Large intestine (tissue), 3 donors: ENCODE measurements at regions not wholly inside any gene's neighbourhood (a gene's known extent, or its start where the extent isn't known, plus 50 kb on each side); places are given as distances from the start of the nearest gene placed in this dataset.

Source experiments
- DNase-seq, 2 donors: peaks; one replicate each; pipeline versions ENCODE4 v3.0.0 to v3.0.0-alpha.2; 2013
- H3K27ac ChIP-seq: one replicate; pipeline ENCODE4 v1.5.1; 2013; ENCODE audit warnings: low read length
- H3K27me3 ChIP-seq: 2 replicates; pipeline ENCODE4 v1.6.1; 2013; ENCODE audit warnings: low read length; ENCODE audit not compliant: control insufficient read depth, insufficient read depth
- H3K36me3 ChIP-seq: 2 replicates; pipeline ENCODE4 v1.6.1; 2013; ENCODE audit warnings: low read length; ENCODE audit not compliant: control insufficient read depth, insufficient read depth
- H3K4me1 ChIP-seq: one replicate; pipeline ENCODE4 v1.6.1; 2013; ENCODE audit warnings: low read length; ENCODE audit not compliant: control insufficient read depth, insufficient read depth
- H3K4me3 ChIP-seq: one replicate; pipeline ENCODE4 v1.5.1; 2013; ENCODE audit warnings: low read length
- H3K9me3 ChIP-seq: one replicate; pipeline ENCODE4 v1.6.1; 2013; ENCODE audit warnings: mild to moderate bottlenecking, low read depth, low read length, moderate library complexity; ENCODE audit not compliant: control insufficient read depth
- WGBS: methylation state at CpG from one replicate; pipeline ENCODE4 v1.1.5; 2013; ENCODE audit warnings: low lambda C conversion rate; ENCODE audit not compliant: insufficient coverage; 5-methylcytosine and 5-hydroxymethylcytosine counted together

DNA sequence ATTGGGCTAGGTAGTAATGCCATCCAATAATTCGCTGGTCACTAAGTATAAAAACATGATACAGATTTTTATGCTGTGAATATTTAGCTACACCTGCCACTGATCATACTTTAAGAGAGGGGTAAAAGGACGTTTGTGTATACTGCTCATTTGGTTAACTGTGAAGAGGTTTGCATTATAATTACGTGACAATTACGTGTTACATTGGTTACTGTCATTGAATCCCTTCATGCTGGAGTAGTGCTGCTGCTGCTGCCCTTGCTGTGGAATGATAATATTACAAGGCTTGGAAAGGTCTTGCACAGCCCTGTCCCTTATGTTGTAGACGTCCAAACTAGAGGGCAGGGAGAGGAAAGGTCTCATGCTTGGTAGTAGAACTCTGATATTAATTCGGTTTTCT, 312.2 kb upstream of the ATP2B1 start:
- Histone ChIP-seq H3K9me3 (no peaks in the 10 kb centered on the region), H3K36me3 (no peaks in the 10 kb centered on the region), H3K4me3 (no peak overlapping the region), H3K4me1 (peaks cover 5% of the 10 kb centered on the region), H3K27me3 (no peaks in the 10 kb centered on the region), H3K27ac (peak overlapping the region; percentile 45)
- 60% methylated on average over 1 of the region's 6 CpGs for WGBS
- DNase-seq = no peak

DNA sequence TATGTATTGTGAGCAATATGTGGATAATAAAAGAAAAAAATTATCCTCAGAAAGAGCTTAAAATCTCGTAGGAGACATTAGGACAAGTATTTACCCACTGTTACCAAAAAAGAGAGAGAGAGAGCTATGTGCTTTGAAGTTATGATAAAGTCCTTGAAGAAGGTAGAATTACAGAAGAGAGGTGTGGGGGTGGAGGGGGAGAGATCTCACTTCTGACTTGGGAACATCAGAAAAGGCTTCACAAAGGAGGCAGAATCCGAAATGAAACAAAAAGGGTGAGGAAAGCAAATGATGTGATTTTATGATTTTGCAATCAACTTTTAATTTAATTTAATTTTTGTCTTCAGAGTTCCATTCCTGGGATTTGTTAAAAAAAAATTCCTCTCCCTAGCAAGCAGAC, 311.8 kb upstream of the ATP2B1 start:
- H3K4me1 ChIP-seq = peaks cover 5% of the 10 kb centered on the region
- DNase-seq = no peak
- H3K36me3 ChIP-seq = no peaks in the 10 kb centered on the region
- no peak overlapping the region for H3K4me3 ChIP-seq
- WGBS = 64% methylated on average over 2 of the region's 2 CpGs
- no peaks in the 10 kb centered on the region for H3K27me3 ChIP-seq
- no peak overlapping the region for H3K27ac ChIP-seq
- H3K9me3 ChIP-seq = no peaks in the 10 kb centered on the region

DNA sequence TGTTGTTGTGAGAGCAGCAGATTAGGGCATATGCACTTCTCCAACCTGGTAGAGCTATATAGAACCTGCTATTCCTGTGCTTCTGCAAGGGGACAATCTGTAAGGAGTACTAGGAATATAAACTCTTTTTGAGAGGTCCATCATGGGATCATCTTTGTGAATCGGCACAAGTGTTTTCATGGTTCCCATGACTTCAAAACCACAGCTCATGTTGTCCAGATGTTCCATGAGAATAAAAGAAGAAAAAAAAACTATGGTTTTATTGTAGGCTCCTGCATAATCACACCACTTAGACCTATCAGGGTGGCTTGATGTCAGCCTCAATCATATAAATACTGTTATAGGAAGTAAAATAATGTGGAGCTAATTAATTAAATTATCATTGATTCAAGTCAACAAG, 311.4 kb upstream of the ATP2B1 start:
- H3K27me3 ChIP-seq = no peaks in the 10 kb centered on the region
- H3K9me3 ChIP-seq = no peaks in the 10 kb centered on the region
- no peak overlapping the region for H3K27ac ChIP-seq
- no peak for DNase-seq
- WGBS = 100% methylated on average over 1 of the region's 1 CpG
- H3K4me1 ChIP-seq = peaks cover 5% of the 10 kb centered on the region
- no peaks in the 10 kb centered on the region for H3K36me3 ChIP-seq
- H3K4me3 ChIP-seq = no peak overlapping the region

DNA sequence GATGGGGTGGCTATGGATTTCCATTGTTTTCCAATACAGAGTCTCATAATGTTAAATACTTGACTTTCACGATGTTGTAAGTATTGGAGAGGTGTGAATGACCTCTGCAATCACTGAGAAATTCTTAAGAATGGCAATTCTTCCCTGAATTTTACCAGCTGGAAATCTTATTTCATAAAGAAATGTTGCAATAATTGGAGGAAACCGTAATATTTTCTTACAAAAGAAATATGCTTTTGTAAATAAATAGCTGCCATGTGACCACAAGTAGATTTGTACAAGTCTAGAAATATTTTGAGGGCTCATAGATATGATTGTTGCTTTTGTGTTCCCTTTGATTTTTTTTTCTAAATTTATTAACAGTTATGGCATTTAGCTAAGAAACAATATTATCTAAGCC, 308.7 kb upstream of the ATP2B1 start:
- Histone ChIP-seq H3K4me1 (peaks cover 2% of the 10 kb centered on the region), H3K36me3 (no peaks in the 10 kb centered on the region), H3K4me3 (no peak overlapping the region), H3K9me3 (no peaks in the 10 kb centered on the region), H3K27me3 (no peaks in the 10 kb centered on the region), H3K27ac (no peak overlapping the region)
- no CpG with 5 or more reads among the region's 2 CpGs for WGBS
- DNase-seq = no peak

DNA sequence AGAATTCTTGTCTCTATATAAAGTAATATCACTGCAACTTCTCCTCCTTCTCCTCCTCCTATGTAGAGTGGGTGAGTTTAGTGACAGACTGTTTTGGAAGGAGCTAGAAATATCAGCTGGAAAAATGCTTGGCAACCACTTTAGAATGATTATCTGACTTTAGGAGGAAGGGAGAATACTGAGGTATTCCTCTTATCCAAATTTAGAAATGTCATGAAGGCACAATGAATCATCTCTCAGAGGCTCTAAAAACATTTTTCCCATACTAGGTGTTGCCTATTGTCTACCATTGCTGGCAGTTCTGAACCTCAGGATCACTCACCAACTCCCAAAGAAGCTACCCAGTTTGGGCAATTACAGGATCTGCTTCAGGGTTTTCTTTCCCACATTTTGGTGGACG, 306.6 kb upstream of the ATP2B1 start:
- no peaks in the 10 kb centered on the region for H3K27me3 ChIP-seq

DNA sequence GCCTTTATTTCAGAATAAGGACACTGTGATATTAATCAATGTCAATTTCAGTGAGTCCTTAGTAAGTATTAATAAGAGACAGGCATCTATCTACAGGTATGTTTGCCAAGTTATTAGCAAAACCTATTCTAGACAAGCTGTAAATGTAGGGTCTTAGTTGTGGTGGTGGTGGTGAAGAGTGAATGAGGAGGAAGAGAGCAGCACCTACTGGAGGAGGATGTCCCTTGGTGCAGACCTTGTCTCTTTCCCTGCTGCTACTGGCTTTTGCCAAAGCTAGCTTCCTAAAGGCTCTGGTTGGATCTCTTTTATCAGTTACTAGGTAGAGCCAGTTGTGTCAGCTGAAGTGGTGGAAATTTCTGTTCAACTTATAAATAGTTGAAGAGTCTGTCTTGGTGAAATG, 304.8 kb upstream of the ATP2B1 start:
- DNase-seq = peak; percentile 19 to 35
- Histone ChIP-seq H3K4me3 (no peak overlapping the region), H3K4me1 (peaks cover 2% of the 10 kb centered on the region), H3K9me3 (no peaks in the 10 kb centered on the region), H3K27ac (no peak overlapping the region), H3K36me3 (no peaks in the 10 kb centered on the region), H3K27me3 (no peaks in the 10 kb centered on the region)

More for the DNA sequence above, 306.6 kb upstream of the ATP2B1 start:
- no peaks in the 10 kb centered on the region for H3K9me3 ChIP-seq
- H3K27ac ChIP-seq = no peak overlapping the region
- H3K36me3 ChIP-seq = no peaks in the 10 kb centered on the region
- no peak overlapping the region for H3K4me3 ChIP-seq
- peaks cover 2% of the 10 kb centered on the region for H3K4me1 ChIP-seq
- no peak for DNase-seq
- WGBS = no CpG with 5 or more reads among the region's 1 CpG

DNA sequence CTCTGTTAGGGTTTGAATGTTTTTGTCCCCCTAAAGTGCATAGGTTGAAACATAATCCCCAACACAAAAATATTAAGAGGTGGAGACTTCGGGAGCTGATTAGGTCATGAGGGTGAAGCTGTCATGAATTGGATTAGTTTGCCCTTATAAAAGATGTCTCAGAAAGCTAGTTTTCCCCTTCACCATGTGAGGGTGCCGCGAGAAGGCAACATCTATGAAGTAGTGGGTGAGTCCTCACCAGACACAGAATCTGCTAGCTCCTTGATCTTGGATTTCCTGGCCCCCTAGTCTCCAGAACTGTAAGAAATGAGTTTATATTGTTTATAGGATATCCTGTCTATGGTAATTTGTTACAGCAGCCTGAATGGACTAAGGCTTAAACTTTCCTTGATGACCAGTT, 301.5 kb upstream of the ATP2B1 start:
- H3K4me3 ChIP-seq = no peak overlapping the region
- H3K27me3 ChIP-seq = no peaks in the 10 kb centered on the region
- peaks cover 2% of the 10 kb centered on the region for H3K4me1 ChIP-seq
- no CpG with 5 or more reads among the region's 3 CpGs for WGBS
- no peaks in the 10 kb centered on the region for H3K36me3 ChIP-seq
- no peak for DNase-seq
- no peaks in the 10 kb centered on the region for H3K9me3 ChIP-seq
- no peak overlapping the region for H3K27ac ChIP-seq

DNA sequence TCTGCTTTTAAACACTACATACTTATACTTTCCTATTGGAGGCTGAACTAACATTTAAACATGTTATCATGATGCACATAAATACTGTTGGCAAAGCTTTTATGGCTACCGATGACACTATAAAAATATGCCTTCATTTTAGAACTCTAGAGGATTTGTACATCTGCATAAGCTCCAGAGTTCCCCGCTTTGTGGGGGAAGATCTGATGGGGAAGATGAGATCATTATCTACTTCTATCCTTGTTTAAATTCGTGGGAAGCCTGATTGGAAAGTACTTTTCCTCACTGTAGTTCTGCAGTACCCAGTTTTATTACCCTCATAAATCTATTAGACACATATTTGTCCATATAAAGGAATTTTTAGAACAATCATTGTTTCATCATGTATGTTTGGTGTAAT, 299.6 kb upstream of the ATP2B1 start:
- no peak overlapping the region for H3K4me3 ChIP-seq
- no peaks in the 10 kb centered on the region for H3K27me3 ChIP-seq
- no CpG with 5 or more reads among the region's 3 CpGs for WGBS
- no peaks in the 10 kb centered on the region for H3K9me3 ChIP-seq
- no peaks in the 10 kb centered on the region for H3K36me3 ChIP-seq
- H3K4me1 ChIP-seq = peaks cover 2% of the 10 kb centered on the region
- no peak for DNase-seq
- H3K27ac ChIP-seq = no peak overlapping the region

DNA sequence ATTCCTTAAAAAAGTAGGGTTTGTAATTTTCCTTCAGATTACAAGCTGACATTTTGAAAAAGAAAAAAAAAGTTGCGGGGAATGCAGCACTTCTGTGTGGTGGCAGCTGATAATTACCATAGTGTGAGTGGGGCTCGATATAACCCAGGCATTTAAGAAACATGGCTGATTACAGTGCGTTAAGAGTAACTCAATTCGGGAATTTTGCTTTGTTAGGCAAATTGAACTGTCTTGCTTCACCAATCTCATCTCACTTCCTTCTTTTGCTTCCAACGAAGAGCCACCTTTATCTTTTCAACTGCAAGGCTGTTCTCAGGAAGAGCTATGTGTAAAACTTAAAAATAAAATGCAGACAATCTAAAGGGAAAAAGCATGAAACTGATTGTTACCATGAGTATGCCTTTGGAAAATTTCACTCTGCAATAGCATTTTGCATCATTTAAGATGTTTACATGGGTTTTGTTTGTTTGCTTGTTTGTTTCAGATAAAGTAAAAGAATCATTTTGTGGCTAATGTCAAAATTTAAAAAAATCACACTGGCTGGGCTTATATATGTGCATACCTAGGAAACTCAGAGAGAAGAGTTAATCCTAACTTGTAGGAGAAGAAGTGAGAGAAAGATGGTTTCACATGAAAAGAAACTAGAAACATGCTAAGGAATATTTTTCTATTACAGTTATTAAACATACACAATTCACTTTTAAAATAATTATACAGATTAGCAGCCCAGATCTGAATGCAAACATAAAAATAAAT, 295.9 kb upstream of the ATP2B1 start:
- H3K27ac ChIP-seq = no peak overlapping the region
- no peaks in the 10 kb centered on the region for H3K27me3 ChIP-seq
- no peaks in the 10 kb centered on the region for H3K36me3 ChIP-seq
- WGBS = 59% methylated on average over 3 of the region's 5 CpGs
- DNase-seq = no peak
- no peaks in the 10 kb centered on the region for H3K9me3 ChIP-seq
- H3K4me1 ChIP-seq = no peaks in the 10 kb centered on the region
- no peak overlapping the region for H3K4me3 ChIP-seq

DNA sequence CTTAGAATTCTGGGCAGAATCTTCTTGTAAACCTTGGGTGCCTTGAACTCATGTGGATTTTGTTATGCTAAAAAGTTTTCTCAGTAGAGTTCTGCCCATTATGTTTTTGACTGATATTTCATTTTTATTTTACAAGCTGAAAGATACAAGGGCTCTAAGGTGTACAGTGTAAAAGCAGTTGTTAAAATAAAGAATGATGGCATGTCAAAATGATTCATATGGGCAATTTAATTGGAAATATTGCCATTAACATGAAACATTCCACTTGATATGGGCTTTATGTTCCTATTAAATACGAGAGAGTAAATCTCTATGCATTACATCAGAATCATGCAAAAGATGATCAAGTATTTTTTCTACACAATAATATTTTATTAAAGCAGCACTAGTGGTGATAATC, 295.1 kb upstream of the ATP2B1 start:
- Histone ChIP-seq H3K9me3 (no peaks in the 10 kb centered on the region), H3K4me3 (no peak overlapping the region), H3K36me3 (no peaks in the 10 kb centered on the region), H3K4me1 (no peaks in the 10 kb centered on the region), H3K27me3 (no peaks in the 10 kb centered on the region), H3K27ac (no peak overlapping the region)
- WGBS = 100% methylated on average over 1 of the region's 1 CpG
- no peak for DNase-seq

DNA sequence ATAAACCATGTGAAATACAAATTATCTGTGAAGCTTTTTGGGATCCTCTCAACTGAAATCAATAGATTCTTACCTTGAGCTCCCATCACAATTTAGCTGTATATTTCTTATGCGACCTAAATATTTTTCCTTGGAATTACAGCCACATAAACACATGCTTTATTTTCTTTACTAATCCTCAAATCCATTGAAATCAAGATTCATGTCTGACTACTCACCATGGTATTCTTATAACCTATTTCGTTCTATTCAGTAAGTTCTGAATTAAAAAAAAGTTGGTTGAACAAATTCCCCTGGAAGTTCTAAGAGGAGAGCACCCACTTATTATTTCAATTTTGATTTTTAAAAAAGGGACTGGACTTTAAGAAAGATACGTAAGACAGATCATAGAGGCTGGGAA, 292.1 kb upstream of the ATP2B1 start:
- no peak for DNase-seq
- no peak overlapping the region for H3K27ac ChIP-seq
- H3K27me3 ChIP-seq = no peaks in the 10 kb centered on the region
- 72% methylated on average over 3 of the region's 3 CpGs for WGBS
- H3K4me3 ChIP-seq = no peak overlapping the region
- no peaks in the 10 kb centered on the region for H3K36me3 ChIP-seq
- H3K4me1 ChIP-seq = no peaks in the 10 kb centered on the region
- H3K9me3 ChIP-seq = no peaks in the 10 kb centered on the region
